ENCODE measurements at regions not wholly inside any gene's neighbourhood (a gene's known extent, or its start where the extent isn't known, plus 50 kb on each side); places are given as distances from the start of the nearest gene placed in this dataset.
"Not testable (repeated sequence)": the region's sequence is repeated elsewhere in the genome, so short reads cannot be mapped to it uniquely, and the experiment has no call there.

- Mint-ChIP-seq H3K27me3 (no peaks in the 10 kb centered on the region), H3K4me1 (ENCODE audit: low read depth in 2 of 2) (no peaks in the 10 kb centered on the region), H3K36me3 (ENCODE audit: insufficient read depth) (no peaks in the 10 kb centered on the region), H3K4me3 (no peak overlapping the region), H3K9me3 (peaks cover 0 to 2% of the 10 kb centered on the region in 2 donors), H3K27ac (no peak overlapping the region)
- DNase-seq (no peak), ATAC-seq (replicated peaks) (no peak)
These were observed 701.5 kb upstream of the GBE1 start for GRCh38 chr3:82462977-82463376.

- H3K4me1 Mint-ChIP-seq (ENCODE audit: low read depth in 2 of 2), result no peaks in the 10 kb centered on the region
- H3K27ac Mint-ChIP-seq, result no peak overlapping the region
- ATAC-seq (replicated peaks) (no peak), DNase-seq (no peak)
- no peak overlapping the region for H3K4me3 Mint-ChIP-seq
- H3K9me3 Mint-ChIP-seq, result peaks cover 0 to 2% of the 10 kb centered on the region in 2 donors
- no peaks in the 10 kb centered on the region for H3K27me3 Mint-ChIP-seq
- no peaks in the 10 kb centered on the region for H3K36me3 Mint-ChIP-seq (ENCODE audit: insufficient read depth)
These were observed 699.8 kb upstream of the GBE1 start for GRCh38 chr3:82461049-82461889.

GRCh38 chr3:82448320-82448719, 686.9 kb upstream of the GBE1 start:
- Mint-ChIP-seq H3K4me1 (ENCODE audit: low read depth in 2 of 2) (no peaks in the 10 kb centered on the region), H3K4me3 (no peak overlapping the region), H3K9me3 (peaks cover 14 to 15% of the 10 kb centered on the region in 2 donors), H3K36me3 (ENCODE audit: insufficient read depth) (no peaks in the 10 kb centered on the region), H3K27me3 (no peaks in the 10 kb centered on the region), H3K27ac (no peak overlapping the region)
- ATAC-seq (replicated peaks) (no peak), DNase-seq (no peak)

- not testable (repeated sequence) for H3K4me1 Mint-ChIP-seq (ENCODE audit: low read depth in 2 of 2); H3K4me3 Mint-ChIP-seq; H3K27ac Mint-ChIP-seq; H3K36me3 Mint-ChIP-seq (ENCODE audit: insufficient read depth); H3K27me3 Mint-ChIP-seq; DNase-seq; ATAC-seq (replicated peaks)
- peaks cover 2 to 16% of the 10 kb centered on the region in 2 donors for H3K9me3 Mint-ChIP-seq
These were observed 667.4 kb upstream of the GBE1 start for GRCh38 chr3:82428821-82429220.

- ATAC-seq (replicated peaks), result no peak
- Mint-ChIP-seq H3K4me3 (no peak overlapping the region), H3K9me3 (peaks cover 6 to 7% of the 10 kb centered on the region in 2 donors), H3K27me3 (no peaks in the 10 kb centered on the region), H3K4me1 (ENCODE audit: low read depth in 2 of 2) (no peaks in the 10 kb centered on the region), H3K27ac (no peak overlapping the region), H3K36me3 (ENCODE audit: insufficient read depth) (no peaks in the 10 kb centered on the region)
- DNase-seq, result no peak
These were observed 662.5 kb upstream of the GBE1 start for GRCh38 chr3:82424031-82424339.

GRCh38 chr3:82423268-82424030, 662.0 kb upstream of the GBE1 start:
- no peak overlapping the region for H3K27ac Mint-ChIP-seq
- no peaks in the 10 kb centered on the region for H3K4me1 Mint-ChIP-seq (ENCODE audit: low read depth in 2 of 2)
- DNase-seq, result no peak
- H3K27me3 Mint-ChIP-seq, result no peaks in the 10 kb centered on the region
- ATAC-seq (replicated peaks), result no peak
- peaks cover 6 to 7% of the 10 kb centered on the region in 2 donors for H3K9me3 Mint-ChIP-seq
- H3K4me3 Mint-ChIP-seq, result no peak overlapping the region
- H3K36me3 Mint-ChIP-seq (ENCODE audit: insufficient read depth), result no peaks in the 10 kb centered on the region

- Mint-ChIP-seq H3K4me1 (ENCODE audit: low read depth in 2 of 2) (no peaks in the 10 kb centered on the region), H3K36me3 (ENCODE audit: insufficient read depth) (no peaks in the 10 kb centered on the region), H3K27me3 (no peaks in the 10 kb centered on the region), H3K4me3 (no peak overlapping the region), H3K27ac (no peak overlapping the region), H3K9me3 (peaks cover 0 to 8% of the 10 kb centered on the region in 2 donors)
- DNase-seq (no peak), ATAC-seq (replicated peaks) (no peak)
These were observed 655.4 kb upstream of the GBE1 start for GRCh38 chr3:82416830-82417229.

GRCh38 chr3:82416349-82416748, 654.9 kb upstream of the GBE1 start:
- no peaks in the 10 kb centered on the region for H3K36me3 Mint-ChIP-seq (ENCODE audit: insufficient read depth)
- ATAC-seq (replicated peaks) (no peak), DNase-seq (no peak)
- H3K27ac Mint-ChIP-seq, result no peak overlapping the region
- no peaks in the 10 kb centered on the region for H3K4me1 Mint-ChIP-seq (ENCODE audit: low read depth in 2 of 2)
- H3K9me3 Mint-ChIP-seq, result peaks cover 0 to 8% of the 10 kb centered on the region in 2 donors
- no peaks in the 10 kb centered on the region for H3K27me3 Mint-ChIP-seq
- H3K4me3 Mint-ChIP-seq, result no peak overlapping the region

- Mint-ChIP-seq H3K36me3 (ENCODE audit: insufficient read depth) (no peaks in the 10 kb centered on the region), H3K4me3 (no peak overlapping the region), H3K4me1 (ENCODE audit: low read depth in 2 of 2) (no peaks in the 10 kb centered on the region), H3K27me3 (no peaks in the 10 kb centered on the region), H3K9me3 (peaks cover 0 to 7% of the 10 kb centered on the region in 2 donors), H3K27ac (no peak overlapping the region)
- no peak for ATAC-seq (replicated peaks)
- no peak for DNase-seq
These were observed 651.7 kb upstream of the GBE1 start for GRCh38 chr3:82413171-82413570.

- peaks cover 0 to 8% of the 10 kb centered on the region in 2 donors for H3K9me3 Mint-ChIP-seq
- no peaks in the 10 kb centered on the region for H3K4me1 Mint-ChIP-seq (ENCODE audit: low read depth in 2 of 2)
- DNase-seq, result no peak
- no peak overlapping the region for H3K27ac Mint-ChIP-seq
- H3K36me3 Mint-ChIP-seq (ENCODE audit: insufficient read depth), result no peaks in the 10 kb centered on the region
- H3K4me3 Mint-ChIP-seq, result no peak overlapping the region
- no peak for ATAC-seq (replicated peaks)
- no peaks in the 10 kb centered on the region for H3K27me3 Mint-ChIP-seq
These were observed 648.9 kb upstream of the GBE1 start for GRCh38 chr3:82410366-82410765.

GRCh38 chr3:82409842-82410241, 648.4 kb upstream of the GBE1 start:
- DNase-seq (no peak), ATAC-seq (replicated peaks) (no peak)
- H3K27me3 Mint-ChIP-seq, result no peaks in the 10 kb centered on the region
- no peaks in the 10 kb centered on the region for H3K4me1 Mint-ChIP-seq (ENCODE audit: low read depth in 2 of 2)
- no peak overlapping the region for H3K4me3 Mint-ChIP-seq
- H3K36me3 Mint-ChIP-seq (ENCODE audit: insufficient read depth), result no peaks in the 10 kb centered on the region
- H3K9me3 Mint-ChIP-seq, result peaks cover 0 to 8% of the 10 kb centered on the region in 2 donors
- no peak overlapping the region for H3K27ac Mint-ChIP-seq

GRCh38 chr3:82392203-82392775, 630.8 kb upstream of the GBE1 start:
- Mint-ChIP-seq H3K9me3 (peaks cover 0 to 8% of the 10 kb centered on the region in 2 donors), H3K27me3 (no peaks in the 10 kb centered on the region), H3K4me3 (no peak overlapping the region), H3K27ac (no peak overlapping the region), H3K4me1 (ENCODE audit: low read depth in 2 of 2) (no peaks in the 10 kb centered on the region), H3K36me3 (ENCODE audit: insufficient read depth) (no peaks in the 10 kb centered on the region)
- no peak for ATAC-seq (replicated peaks)
- no peak for DNase-seq

- H3K27ac Mint-ChIP-seq, result no peak overlapping the region
- no peak for ATAC-seq (replicated peaks)
- H3K4me3 Mint-ChIP-seq, result no peak overlapping the region
- H3K9me3 Mint-ChIP-seq, result peaks cover 0 to 6% of the 10 kb centered on the region in 2 donors
- no peak for DNase-seq
- no peaks in the 10 kb centered on the region for H3K4me1 Mint-ChIP-seq (ENCODE audit: low read depth in 2 of 2)
- no peaks in the 10 kb centered on the region for H3K36me3 Mint-ChIP-seq (ENCODE audit: insufficient read depth)
- no peaks in the 10 kb centered on the region for H3K27me3 Mint-ChIP-seq
These were observed 629.4 kb upstream of the GBE1 start for GRCh38 chr3:82390868-82391267.

- no peak overlapping the region for H3K4me3 Mint-ChIP-seq
These were observed 625.2 kb upstream of the GBE1 start for GRCh38 chr3:82386647-82387046.

More at GRCh38 chr3:82386647-82387046, 625.2 kb upstream of the GBE1 start:
- Mint-ChIP-seq H3K9me3 (peaks cover 3 to 6% of the 10 kb centered on the region in 2 donors), H3K4me1 (ENCODE audit: low read depth in 2 of 2) (no peaks in the 10 kb centered on the region), H3K27me3 (no peaks in the 10 kb centered on the region), H3K27ac (no peak overlapping the region), H3K36me3 (ENCODE audit: insufficient read depth) (no peaks in the 10 kb centered on the region)
- no peak for DNase-seq
- no peak for ATAC-seq (replicated peaks)

Measured in effector memory CD8-positive, alpha-beta T cell (primary cell).